H1 (cell line): ENCODE measurements at regions not wholly inside any gene's neighbourhood (a gene's known extent, or its start where the extent isn't known, plus 50 kb on each side); places are given as distances from the start of the nearest gene placed in this dataset.

Source experiments
- CTCF ChIA-PET: fragments of 300-600 bp; sonication (Branson Sonifier 250); formaldehyde crosslinking; loops from one replicate; lab custom pipeline; 2021; ENCODE audit not compliant: partially characterized antibody; lab: Charles Lee
- POLR2A ChIA-PET: fragments of 300-600 bp; sonication (Branson Sonifier 250); formaldehyde crosslinking; loops from one replicate; lab custom pipeline; 2021; ENCODE audit warnings: inconsistent platforms; ENCODE audit not compliant: partially characterized antibody; lab: Charles Lee
- DNase-seq, 2 experiments: peaks; one replicate each; pipeline versions ENCODE4 v3.0.0 to v3.0.0-alpha.2; 2010 to 2022; ENCODE audit warnings: low spot score in 2 of 2, low read depth in 1 of 2, mixed read lengths in 1 of 2
- FAIRE-seq: peaks from 2 replicates; lab custom pipeline; 2011; peaks lifted over from hg19 to GRCh38; lab: Jason Lieb, UNC
- H2AFZ ChIP-seq: 2 replicates; pipeline ENCODE4 v1.8.1; 2012; ENCODE audit warnings: low read length, inconsistent platforms
- H2AK5ac ChIP-seq: 2 replicates; pipeline ENCODE4 v1.6.1; 2013; ENCODE audit warnings: low read depth, low read length
- H2BK120ac ChIP-seq: replicated peaks from 2 replicates; pipeline ENCODE3; 2013; ENCODE audit warnings: low read depth, low read length, inconsistent platforms
- H2BK12ac ChIP-seq: 2 replicates; pipeline ENCODE4 v1.6.1; 2013; ENCODE audit warnings: low read depth, low read length
- H2BK15ac ChIP-seq: 2 replicates; pipeline ENCODE4 v1.6.1; 2013; ENCODE audit warnings: low read length
- H2BK20ac ChIP-seq: 2 replicates; pipeline ENCODE4 v1.6.1; 2013; ENCODE audit warnings: low read length
- H2BK5ac ChIP-seq: 2 replicates; pipeline ENCODE4 v1.6.1; 2013; ENCODE audit warnings: low read depth, low read length
- H3K14ac ChIP-seq: 2 replicates; pipeline ENCODE4 v1.6.1; 2013; ENCODE audit warnings: inconsistent platforms; ENCODE audit not compliant: insufficient read length
- H3K18ac ChIP-seq: 2 replicates; pipeline ENCODE4 v1.6.1; 2013; ENCODE audit warnings: low read length; ENCODE audit errors: extremely low read depth
- H3K23ac ChIP-seq: 2 replicates; pipeline ENCODE4 v1.6.1; 2013; ENCODE audit warnings: inconsistent platforms; ENCODE audit not compliant: insufficient read length
- H3K23me2 ChIP-seq: 2 replicates; pipeline ENCODE4 v1.6.1; 2013; ENCODE audit warnings: low read depth, low read length
- H3K27ac ChIP-seq: 2 replicates; pipeline ENCODE4 v1.6.1; 2011; ENCODE audit warnings: low read depth, low read length, inconsistent platforms
- H3K27me3 ChIP-seq, 4 experiments: replicated peaks in 1 of 4; 1 replicate in 1 of 4; 2 replicates in 3 of 4; pipeline versions ENCODE4 v1.6.1 to v1.8.1; 2011 to 2013; ENCODE audit warnings: low read length in 3 of 4, mild to moderate bottlenecking in 3 of 4, inconsistent platforms in 2 of 4, mixed read lengths in 2 of 4, moderate library complexity in 1 of 4; ENCODE audit not compliant: control insufficient read depth in 3 of 4, insufficient read depth in 3 of 4; ENCODE audit errors: extremely low read depth in 1 of 4
- H3K36me3 ChIP-seq, 4 experiments: 2 replicates each; pipeline versions ENCODE4 v1.6.1 to v1.8.1; 2011 to 2013; ENCODE audit warnings: mild to moderate bottlenecking in 4 of 4, low read length in 3 of 4, moderate library complexity in 2 of 4, control low read depth in 1 of 4, inconsistent platforms in 1 of 4; ENCODE audit not compliant: insufficient read depth in 4 of 4, control insufficient read depth in 2 of 4
- H3K4ac ChIP-seq: replicated peaks from 2 replicates; pipeline ENCODE3; 2013; ENCODE audit warnings: low read length, low read depth, mixed read lengths, inconsistent platforms; ENCODE audit not compliant: insufficient read length
- H3K4me1 ChIP-seq, 4 experiments: replicated peaks in 1 of 4; 1 replicate in 1 of 4; 2 replicates in 3 of 4; pipeline versions ENCODE4 v1.6.1 to v1.8.1; 2011 to 2013; ENCODE audit warnings: low read length in 3 of 4, inconsistent platforms in 2 of 4, mixed read lengths in 1 of 4; ENCODE audit not compliant: insufficient read depth in 4 of 4, control insufficient read depth in 3 of 4
- H3K4me2 ChIP-seq, 2 experiments: 2 replicates each; pipeline versions ENCODE4 v1.6.1 to v1.8.1; 2011 to 2013; ENCODE audit warnings: low read depth in 2 of 2, low read length in 2 of 2, control low read depth in 1 of 2, inconsistent platforms in 1 of 2, mild to moderate bottlenecking in 1 of 2; ENCODE audit not compliant: insufficient read depth in 1 of 2
- H3K4me3 ChIP-seq, 4 experiments: fragments of 200-600, 300-600 bp in 1 of 4; sonication (generic), shearing (Covaris generic), sonication (Bioruptor Twin) in 1 of 4; 2 replicates each; pipeline versions ENCODE4 v1.5.1 to v1.8.1; 2011 to 2016; ENCODE audit warnings: low read length in 4 of 4, low read depth in 3 of 4, control low read depth in 2 of 4, inconsistent platforms in 2 of 4, mild to moderate bottlenecking in 2 of 4, mixed read lengths in 1 of 4, moderate library complexity in 1 of 4; ENCODE audit not compliant: insufficient read depth in 2 of 4; ENCODE audit errors: extremely low read depth in 1 of 4
- H3K56ac ChIP-seq: replicated peaks from 2 replicates; pipeline ENCODE3; 2013; ENCODE audit warnings: low read depth, mild to moderate bottlenecking, mixed read lengths, low read length, inconsistent platforms; ENCODE audit not compliant: insufficient read length
- H3K79me1 ChIP-seq: 2 replicates; pipeline ENCODE4 v1.6.1; 2013; ENCODE audit warnings: low read depth, low read length, control low read depth
- H3K79me2 ChIP-seq, 2 experiments: 2 replicates each; pipeline versions ENCODE4 v1.6.1 to v1.8.1; 2012 to 2013; ENCODE audit warnings: low read length in 2 of 2, mild to moderate bottlenecking in 2 of 2, inconsistent platforms in 1 of 2; ENCODE audit not compliant: insufficient read depth in 2 of 2, control insufficient read depth in 1 of 2
- H3K9ac ChIP-seq, 4 experiments: replicated peaks in 1 of 4; 1 replicate in 1 of 4; 2 replicates in 3 of 4; pipeline versions ENCODE4 v1.6.1 to v1.8.1; 2011 to 2013; ENCODE audit warnings: low read depth in 3 of 4, low read length in 3 of 4, control low read depth in 2 of 4, mild to moderate bottlenecking in 2 of 4, moderate library complexity in 2 of 4, inconsistent platforms in 1 of 4; ENCODE audit errors: extremely low read depth in 1 of 4
- H3K9me3 ChIP-seq, 2 experiments: 2 replicates each; pipeline versions ENCODE4 v1.6.1 to v1.8.1; 2012 to 2013; ENCODE audit warnings: mild to moderate bottlenecking in 2 of 2, moderate library complexity in 2 of 2, control low read depth in 1 of 2, inconsistent platforms in 1 of 2, low read depth in 1 of 2, low read length in 1 of 2, mixed read lengths in 1 of 2; ENCODE audit not compliant: insufficient read depth in 2 of 2
- H4K20me1 ChIP-seq, 2 experiments: replicated peaks in 1 of 2; 2 replicates each; pipeline versions ENCODE3 to v1.8.1; 2011 to 2013; ENCODE audit warnings: inconsistent platforms in 2 of 2, low read length in 2 of 2, mild to moderate bottlenecking in 1 of 2; ENCODE audit not compliant: insufficient read depth in 2 of 2, control insufficient read depth in 1 of 2
- H4K5ac ChIP-seq: 2 replicates; pipeline ENCODE4 v1.6.1; 2013; ENCODE audit warnings: low read length, low read depth, mixed read lengths, inconsistent platforms; ENCODE audit not compliant: insufficient read length
- H4K8ac ChIP-seq: 2 replicates; pipeline ENCODE4 v1.8.0; 2013; ENCODE audit warnings: mild to moderate bottlenecking, moderate library complexity, low read length, inconsistent platforms; ENCODE audit not compliant: insufficient read depth; ENCODE audit errors: extremely low read depth
- H4K91ac ChIP-seq: replicated peaks from 2 replicates; pipeline ENCODE3; 2013; ENCODE audit warnings: low read length, mixed read lengths, inconsistent platforms; ENCODE audit not compliant: insufficient read length
- ASH2L ChIP-seq: fragments of 200-600, 300-600 bp; sonication (generic); IDR thresholded peaks from one replicate; pipeline ENCODE4 v1.7.1; 2017; ENCODE audit warnings: low read length
- GABPA ChIP-seq: IDR thresholded peaks from 2 replicates; pipeline ENCODE4 v1.6.1; 2011; ENCODE audit warnings: mild to moderate bottlenecking, low read length, moderate library complexity, borderline replicate concordance; ENCODE audit not compliant: insufficient read depth
- SUZ12 ChIP-seq: fragments of 200-600 bp; sonication (generic); IDR thresholded peaks from 2 replicates; pipeline ENCODE4 v1.6.1; 2012; ENCODE audit warnings: mild to moderate bottlenecking, inconsistent platforms, low read length, moderate library complexity, mixed read lengths
- WGBS, 2 experiments: shearing (Covaris generic) in 1 of 2; methylation state at CpG; one replicate each; pipeline versions ENCODE4 v1.1.6 to v1.1.7; 2013 to 2015; ENCODE audit warnings: low lambda C conversion rate in 2 of 2, mixed read lengths in 2 of 2, inconsistent platforms in 1 of 2, low coverage in 1 of 2, missing lambda C conversion rate in 1 of 2; ENCODE audit not compliant: insufficient replicate concordance in 2 of 2, insufficient coverage in 1 of 2, insufficient read length in 1 of 2; ENCODE audit errors: extremely low coverage in 1 of 2, missing lambda C conversion rate in 1 of 2; 5-methylcytosine and 5-hydroxymethylcytosine counted together

DNA sequence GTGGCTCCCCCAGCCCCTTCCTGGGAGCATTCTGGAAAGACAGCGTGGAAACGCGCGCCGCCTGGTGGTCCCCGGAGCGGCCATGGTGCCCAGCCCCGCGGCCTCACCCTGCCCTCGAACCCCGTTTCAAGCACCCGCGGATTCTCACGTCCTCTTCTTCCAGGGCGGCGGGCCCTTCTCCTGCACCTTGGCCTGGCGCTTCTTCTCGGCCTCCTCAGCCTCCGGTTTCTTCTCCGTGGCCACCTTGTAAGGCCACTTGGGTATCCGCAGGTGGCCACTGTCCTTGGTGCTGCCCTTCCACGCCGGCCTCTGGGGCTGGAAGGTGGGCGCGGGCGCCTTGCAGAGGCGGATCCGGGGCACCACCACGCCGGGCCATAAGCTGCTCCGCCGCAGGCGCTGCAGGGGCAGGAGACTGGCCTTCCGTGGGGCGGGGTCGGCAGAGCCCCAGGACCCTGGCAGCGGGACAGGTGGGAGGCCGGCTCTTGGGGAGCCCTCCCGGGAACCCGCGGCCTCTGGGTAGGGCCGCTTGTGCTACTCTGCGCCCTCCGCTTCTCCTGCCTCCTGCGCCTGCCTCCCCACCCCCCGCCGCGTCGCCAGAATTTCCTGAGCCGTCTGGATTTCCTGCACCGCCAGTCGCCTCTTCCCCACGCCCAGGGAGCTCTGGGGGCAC lies 83.4 kb downstream of the TRIM51G start:
- no peaks in the 10 kb centered on the region for H3K4me1 ChIP-seq
- POLR2A ChIA-PET, result no interaction called here

More for the DNA sequence above, 83.4 kb downstream of the TRIM51G start:
- Histone ChIP-seq H2BK20ac (no peak overlapping the region), H3K79me1 (no peaks in the 10 kb centered on the region), H4K91ac (no peak overlapping the region), H3K4ac (no peak overlapping the region), H3K27me3 (no peaks in the 10 kb centered on the region), H4K5ac (no peak overlapping the region), H2BK120ac (no peak overlapping the region), H3K18ac (no peak overlapping the region), H2AK5ac (no peak overlapping the region), H2BK12ac (no peak overlapping the region), H3K56ac (no peak overlapping the region), H3K4me3 (no peak overlapping the region), H3K9me3 (peaks cover 11 to 35% of the 10 kb centered on the region in 2 experiments; a peak in 2 of 4 replicates), H3K27ac (no peak overlapping the region), H2BK15ac (no peak overlapping the region), H3K4me2 (no peak overlapping the region), H3K23me2 (no peaks in the 10 kb centered on the region), H3K14ac (no peak overlapping the region), H2BK5ac (no peak overlapping the region), H3K79me2 (no peaks in the 10 kb centered on the region), H3K23ac (no peak overlapping the region), H3K36me3 (peaks cover 0 to 3% (median 0%) of the 10 kb centered on the region in 4 experiments; a peak in 1 of 8 replicates), H2AFZ (no peak overlapping the region), H4K20me1 (no peaks in the 10 kb centered on the region), H3K9ac (no peak overlapping the region), H4K8ac (no peak overlapping the region)
- FAIRE-seq (no peak), DNase-seq (no peak)
- WGBS, 2 experiments, result 92% methylated on average over 45 of the region's 53 CpGs; no CpG with 5 or more reads in 1 of the 2 experiments
- CTCF ChIA-PET, result no interaction called here
- TF ChIP-seq ASH2L, result no peak
- TF ChIP-seq GABPA, result no peak
- TF ChIP-seq SUZ12, result no peak
